Head of caudate nucleus (tissue), 42 donors: ENCODE measurements at regions not wholly inside any gene's neighbourhood (a gene's known extent, or its start where the extent isn't known, plus 50 kb on each side); places are given as distances from the start of the nearest gene placed in this dataset.

Experiments used
- DNase-seq, 42 donors: peaks; one replicate each; pipeline versions ENCODE4 v3.0.0 to v3.0.0-alpha.2; 2020 to 2021; ENCODE audit warnings: mixed read lengths in 7 of 42
- intact Hi-C: fragments of 100-400 bp; cut with DNase I; formaldehyde crosslinking; loops from one replicate; pipeline ENCODE4 v1.15.0; 2022

DNA sequence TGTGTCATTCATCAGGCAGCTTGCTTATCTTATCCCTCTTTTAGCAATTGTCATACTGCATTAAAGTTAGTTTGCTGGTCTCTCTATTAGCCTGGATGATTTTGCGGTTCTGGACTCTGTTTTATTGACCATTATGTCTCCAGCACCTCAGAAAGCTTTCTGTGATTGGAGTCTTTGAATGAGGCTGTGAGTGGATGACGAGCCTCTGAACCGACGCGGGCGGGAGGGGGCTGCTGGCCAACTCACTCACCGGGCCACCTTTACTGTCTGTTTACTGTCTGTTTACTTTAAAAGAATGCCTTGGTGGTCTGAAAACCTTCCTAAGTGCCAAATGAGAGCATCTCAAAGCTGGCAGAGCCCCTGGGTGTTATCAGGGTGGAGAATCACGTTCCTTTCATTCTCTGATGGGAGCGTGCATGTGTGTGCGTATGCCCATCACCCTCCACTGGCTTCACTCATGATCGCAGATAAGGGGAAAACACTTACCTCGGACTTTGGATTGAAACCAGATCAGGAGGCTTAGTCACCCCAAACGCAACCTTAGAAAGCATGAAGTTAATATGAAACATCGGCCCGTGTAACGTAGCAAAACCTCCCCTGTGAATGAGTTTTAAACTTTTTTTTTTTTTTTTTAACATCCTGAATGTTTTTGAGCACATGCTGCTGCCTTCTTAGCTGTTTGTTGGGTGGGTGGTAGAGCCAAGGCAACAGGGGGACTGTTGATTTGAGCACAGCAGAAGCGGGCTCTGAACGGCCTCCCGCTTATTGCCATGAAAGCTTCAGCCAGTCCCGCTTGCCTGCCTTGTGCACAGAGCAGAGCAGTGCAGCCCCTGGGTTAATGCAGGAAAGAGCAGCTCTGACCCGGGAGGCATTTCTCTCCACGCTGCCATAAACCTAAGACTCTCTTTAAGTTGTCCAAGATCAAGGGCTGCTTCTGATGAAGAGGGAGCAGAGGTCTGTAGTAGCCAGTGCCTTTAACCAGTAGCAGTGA is 173.6 kb downstream of the GADD45G start:
- DNase-seq = peak in 2 of 42 donors; percentile 1 to 10
- intact Hi-C loops = no loop called here

DNA sequence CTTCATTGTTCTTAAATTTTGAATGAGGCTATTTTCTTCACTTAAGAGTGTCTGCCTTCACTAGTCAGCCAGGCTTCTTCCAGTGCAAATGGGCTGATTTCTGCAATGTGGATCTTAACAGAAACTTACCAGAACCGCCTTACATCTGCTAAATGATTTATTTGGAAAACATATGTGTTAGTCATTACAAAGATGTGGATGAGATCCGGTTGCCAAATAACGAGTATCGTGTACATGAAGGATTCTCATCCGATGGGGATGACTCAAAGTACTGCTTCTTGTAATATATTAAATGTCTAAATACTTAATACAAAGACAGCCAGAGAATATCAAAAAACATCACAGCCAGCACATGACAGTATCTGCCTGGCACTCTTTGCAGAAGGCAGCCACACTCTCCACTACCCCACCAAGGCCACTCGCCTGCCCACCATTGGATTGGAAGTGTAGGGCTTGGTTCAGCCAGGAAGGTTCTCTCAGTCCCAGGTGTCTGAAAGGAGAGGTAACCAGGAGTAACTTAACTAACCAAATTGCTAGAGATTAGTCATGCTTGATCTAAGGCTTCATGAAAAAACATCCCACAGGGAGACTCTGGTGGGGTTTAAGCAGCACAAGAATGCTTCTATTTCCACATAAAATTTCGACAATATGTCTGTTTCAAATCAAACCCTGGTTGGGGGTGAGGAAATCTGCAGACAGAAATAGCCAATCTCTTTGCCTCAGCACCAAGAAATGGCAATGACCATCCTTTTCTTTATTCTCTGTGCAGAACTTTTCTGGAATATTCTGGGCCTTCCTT is 174.8 kb downstream of the GADD45G start:
- intact Hi-C loops = no loop called here
- DNase-seq = no peak

DNA sequence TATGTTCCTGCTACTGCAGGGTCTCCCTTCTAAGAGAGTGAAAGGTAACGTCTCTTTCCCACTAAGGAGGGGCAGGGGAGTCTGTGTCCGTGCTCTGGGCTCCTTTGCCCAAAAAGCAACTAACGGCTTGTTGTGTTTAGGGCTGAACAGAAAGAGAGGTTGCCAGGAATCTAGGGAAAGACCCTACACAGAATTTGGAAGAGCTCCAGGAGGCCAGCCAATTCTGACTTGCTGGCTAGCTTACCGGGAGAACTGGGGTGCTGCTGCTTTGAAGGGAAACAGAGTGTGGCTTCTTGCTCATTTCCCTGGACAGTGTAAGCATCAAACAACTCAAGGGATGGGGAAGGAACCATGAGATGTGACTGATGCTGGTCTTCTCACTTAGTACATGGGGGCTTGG is 176.1 kb downstream of the GADD45G start:
- intact Hi-C loops = no loop called here
- DNase-seq = no peak

DNA sequence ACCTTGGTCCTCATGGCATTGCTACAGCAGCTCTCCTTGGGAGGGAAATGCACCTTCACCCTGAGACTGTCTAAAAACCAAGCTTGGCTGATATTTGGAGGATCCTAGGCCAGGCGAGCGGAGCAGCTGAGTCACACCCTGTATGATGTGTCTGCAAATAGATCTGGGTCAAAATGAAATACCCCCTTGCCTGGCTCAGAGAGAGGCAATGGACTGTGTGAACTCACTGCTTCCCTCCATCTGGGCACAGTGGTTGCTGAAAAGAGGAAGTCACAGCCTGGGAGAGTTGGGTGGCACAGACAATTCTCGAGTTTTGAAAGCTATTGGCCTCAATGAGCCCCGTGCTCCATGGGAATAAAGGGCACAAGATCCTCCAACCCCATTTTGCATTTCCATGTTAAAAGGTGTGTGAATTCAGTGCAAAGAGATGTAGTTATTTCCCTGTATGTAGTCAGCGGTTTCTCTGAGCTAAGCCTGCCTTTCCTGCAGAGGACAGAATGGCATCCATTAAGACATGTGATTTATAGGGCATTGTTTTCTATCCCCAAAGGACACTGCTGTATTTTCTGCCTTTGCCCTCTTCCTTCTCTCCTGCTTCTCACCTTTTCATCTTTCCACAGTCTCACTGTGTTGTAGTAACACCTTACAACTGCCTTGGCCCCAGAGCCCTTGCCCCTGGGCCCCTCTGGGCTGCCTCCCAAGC is 177.2 kb downstream of the GADD45G start:
- peak in 9 of 42 donors; percentile 12 to 46 (median 23) for DNase-seq
- intact Hi-C loops = no loop called here

DNA sequence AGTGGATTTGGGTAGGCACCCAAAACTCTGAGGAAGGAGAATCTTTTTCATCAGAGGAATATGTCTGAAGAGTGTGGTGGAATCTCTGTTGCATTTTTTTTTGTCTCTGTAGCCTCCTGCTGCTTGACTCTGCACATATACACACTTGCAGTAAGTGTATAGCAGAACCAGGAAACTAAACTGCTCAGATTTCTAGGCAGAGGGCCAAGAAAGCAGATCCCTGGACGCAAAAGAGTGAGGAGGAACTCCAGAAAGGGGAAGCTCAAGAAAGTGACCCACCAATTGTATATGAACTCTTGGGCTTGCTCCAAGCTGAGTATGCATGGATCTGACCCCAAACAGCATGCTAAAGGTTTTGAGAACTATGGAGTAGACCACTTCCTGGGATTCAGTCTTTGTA is 181.8 kb downstream of the GADD45G start:
- intact Hi-C loops = no loop called here
- DNase-seq = peak in 10 of 42 donors; percentile 7 to 48 (median 27)

DNA sequence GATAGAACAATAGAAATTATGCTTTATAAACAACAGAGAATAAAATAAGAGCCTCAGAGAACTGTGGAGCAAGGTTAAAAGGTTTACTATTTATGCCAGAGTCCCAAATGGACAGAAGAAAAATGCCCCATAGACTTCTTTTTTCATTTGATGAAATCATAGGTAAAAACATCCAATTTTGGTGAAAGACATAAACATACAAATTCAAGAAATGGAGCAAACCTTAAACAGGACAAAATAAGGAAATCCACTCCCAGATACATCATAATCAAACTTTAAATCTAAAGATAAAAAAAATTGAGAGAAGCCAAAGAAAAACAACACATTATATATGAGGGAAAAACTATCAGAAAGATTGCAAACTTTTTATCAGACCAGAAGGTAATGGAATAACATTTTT is 182.8 kb downstream of the GADD45G start:
- intact Hi-C loops = no loop called here

DNA sequence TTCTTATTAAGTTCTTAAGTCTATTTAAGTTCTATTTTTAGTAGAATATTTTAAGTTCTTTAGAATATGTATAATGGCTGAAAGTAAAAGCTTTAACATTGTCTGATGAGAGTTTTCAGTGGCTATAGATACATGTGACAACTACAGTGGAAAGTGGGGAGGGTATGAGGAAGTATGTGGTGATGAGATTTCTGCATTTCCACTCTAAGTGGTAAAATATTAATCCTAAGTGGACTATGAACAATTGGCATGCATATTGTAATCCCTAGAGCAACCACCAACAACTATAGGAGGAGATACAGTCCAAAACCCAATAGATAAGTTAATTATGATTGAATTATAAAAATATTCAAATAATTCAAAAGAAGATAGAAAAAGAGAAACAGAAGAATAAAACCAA is 183.6 kb downstream of the GADD45G start:
- intact Hi-C loops = no loop called here

More for the DNA sequence above, 182.8 kb downstream of the GADD45G start:
- no peak for DNase-seq

DNA sequence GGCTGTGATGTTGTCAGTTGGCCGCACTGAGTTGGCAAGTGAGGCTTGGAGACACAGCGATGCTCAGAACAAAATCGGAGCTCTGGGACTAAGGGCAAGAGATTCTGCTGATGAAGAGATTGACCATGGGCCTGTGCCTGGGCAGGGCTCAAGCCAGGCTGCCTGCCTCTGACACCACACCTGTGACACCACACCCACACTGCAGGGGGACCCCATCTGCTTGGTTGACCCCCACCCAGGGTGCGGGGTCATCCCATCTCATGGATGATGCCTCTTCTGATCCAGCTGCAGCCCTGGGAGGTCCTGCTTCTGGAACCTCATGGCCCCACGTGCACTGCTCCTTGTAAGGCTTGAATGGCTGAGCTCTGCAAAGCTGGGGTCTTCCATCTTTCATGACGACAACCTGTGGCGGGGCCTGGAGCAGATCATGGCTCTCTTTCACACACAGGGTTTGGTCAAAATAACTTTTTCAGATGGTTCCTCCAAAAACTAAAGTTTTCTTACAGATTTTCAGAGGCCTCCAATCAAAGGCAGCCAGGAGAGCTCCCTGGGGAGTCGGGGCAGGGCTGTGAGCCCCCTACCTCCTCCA is 185.2 kb downstream of the GADD45G start:
- intact Hi-C loops = no loop called here

More for the DNA sequence above, 183.6 kb downstream of the GADD45G start:
- DNase-seq = no peak

DNA sequence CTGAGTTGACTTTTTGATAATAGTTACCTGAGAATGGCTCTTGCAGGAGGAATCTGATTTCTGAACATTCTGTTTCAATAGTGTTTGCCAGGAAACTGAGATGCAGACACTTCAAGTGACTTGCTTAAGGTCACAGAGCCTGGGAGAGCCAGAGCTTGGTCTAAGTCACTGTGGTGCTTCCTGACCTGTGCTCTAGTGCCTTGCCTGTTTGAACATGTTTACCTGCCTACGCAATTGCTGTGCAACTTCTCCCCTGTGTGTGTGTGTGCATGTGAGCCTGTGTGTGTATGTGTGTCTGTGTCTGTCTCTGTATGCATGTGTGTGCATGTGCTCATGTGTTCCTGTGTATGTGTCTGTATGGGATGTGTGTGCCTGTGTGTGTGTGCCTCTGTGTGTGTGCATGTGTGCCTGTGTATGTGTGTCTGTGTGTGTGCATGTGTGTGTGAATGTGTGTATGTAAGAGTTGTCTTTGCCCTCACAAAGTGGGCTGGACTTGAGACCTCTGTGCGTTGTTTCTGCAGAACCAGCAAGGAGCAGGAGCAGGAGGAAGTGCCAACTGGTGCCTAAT is 185.8 kb downstream of the GADD45G start:
- intact Hi-C loops = no loop called here
- peak in 3 of 42 donors; percentile 1 to 18 (median 3) for DNase-seq

More for the DNA sequence above, 185.2 kb downstream of the GADD45G start:
- DNase-seq = peak in 3 of 42 donors; percentile 8 to 27 (median 19)

DNA sequence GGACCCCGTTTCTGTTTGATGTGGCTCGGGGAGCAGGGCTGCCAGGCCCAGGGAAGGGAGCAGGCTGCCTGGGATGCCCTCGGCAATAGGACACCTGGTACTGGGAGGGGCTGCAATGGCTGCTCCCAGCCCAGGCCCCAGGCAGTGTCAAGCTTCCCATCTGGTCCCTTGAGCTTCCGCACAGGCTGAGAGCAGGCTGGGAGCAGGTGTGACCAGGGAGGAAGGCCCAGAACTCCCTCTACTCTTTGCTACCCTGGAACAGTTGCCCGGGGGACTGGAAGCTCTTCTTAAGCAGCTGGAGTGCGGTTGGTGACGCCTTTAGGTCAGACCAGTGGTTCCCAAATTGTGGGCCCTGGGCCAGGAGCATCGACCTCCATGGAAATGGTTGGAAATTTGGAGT is 186.9 kb downstream of the GADD45G start:
- intact Hi-C loops = no loop called here
- peak in 4 of 42 donors; percentile 12 to 30 (median 22) for DNase-seq

DNA sequence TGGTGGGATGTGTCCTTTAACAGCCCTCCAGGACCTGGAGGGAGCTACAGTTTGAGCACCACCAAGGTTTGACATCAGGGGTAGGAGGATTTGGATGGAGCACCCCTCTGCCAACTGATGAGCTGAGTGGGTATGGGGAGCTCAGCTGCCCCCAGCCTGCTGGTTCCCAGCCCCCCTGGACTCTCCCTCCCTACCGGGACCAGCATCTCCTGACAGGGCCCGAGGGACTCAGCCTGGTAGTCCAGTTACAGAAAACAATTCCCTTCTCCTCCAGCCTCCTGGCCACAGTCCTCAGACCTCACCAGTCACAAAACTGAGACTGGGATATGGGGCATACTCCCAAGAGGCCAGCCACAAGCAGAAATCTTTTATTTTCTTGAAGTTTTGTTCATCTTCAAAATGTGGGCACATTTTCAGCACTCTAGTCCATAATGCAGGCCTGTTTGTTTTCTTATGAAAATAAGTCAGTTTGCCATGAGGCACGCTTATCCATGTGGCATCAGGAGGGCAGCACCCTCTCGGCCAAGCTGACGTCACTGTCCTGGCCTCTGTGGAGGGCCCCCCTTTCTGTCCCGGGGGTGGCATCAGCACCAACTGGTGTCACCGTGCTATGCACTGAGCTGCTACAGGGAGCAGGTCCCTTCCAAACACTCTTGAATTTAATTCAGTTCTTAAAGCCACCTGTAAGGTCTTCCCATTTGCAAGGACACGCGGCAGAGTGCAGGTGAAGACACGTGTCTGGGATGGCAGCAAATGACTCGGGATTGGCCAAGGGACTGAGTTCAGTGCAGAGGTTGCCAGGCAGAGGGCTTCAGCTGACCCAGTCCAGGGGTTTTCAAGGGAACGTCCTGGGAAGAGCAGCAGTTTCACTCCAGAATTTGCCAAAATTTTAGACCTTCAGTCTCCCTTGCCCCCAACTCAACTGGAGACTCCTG is 187.6 kb downstream of the GADD45G start:
- DNase-seq = peak in 1 of 42 donors; percentile 9
- intact Hi-C loops = no loop called here

DNA sequence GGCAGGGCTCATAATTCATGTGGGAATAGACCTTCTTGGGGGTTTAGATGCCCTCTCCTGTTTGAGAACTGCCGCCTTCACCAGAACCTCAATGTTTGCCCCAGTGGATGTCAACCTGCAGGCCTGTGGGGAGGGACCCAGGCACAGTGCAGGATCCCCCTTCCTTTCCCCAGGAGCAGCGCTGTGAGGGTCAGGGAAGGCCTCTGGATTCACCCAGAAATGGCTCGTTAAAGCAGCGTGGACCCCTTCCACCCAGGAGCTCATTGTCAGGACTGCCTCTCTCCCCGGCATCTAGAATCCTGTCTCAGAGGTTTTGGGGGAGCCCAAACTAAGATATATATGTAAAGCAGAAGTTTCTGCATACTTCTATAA is 188.3 kb downstream of the GADD45G start:
- no peak for DNase-seq
- intact Hi-C loops = no loop called here

DNA sequence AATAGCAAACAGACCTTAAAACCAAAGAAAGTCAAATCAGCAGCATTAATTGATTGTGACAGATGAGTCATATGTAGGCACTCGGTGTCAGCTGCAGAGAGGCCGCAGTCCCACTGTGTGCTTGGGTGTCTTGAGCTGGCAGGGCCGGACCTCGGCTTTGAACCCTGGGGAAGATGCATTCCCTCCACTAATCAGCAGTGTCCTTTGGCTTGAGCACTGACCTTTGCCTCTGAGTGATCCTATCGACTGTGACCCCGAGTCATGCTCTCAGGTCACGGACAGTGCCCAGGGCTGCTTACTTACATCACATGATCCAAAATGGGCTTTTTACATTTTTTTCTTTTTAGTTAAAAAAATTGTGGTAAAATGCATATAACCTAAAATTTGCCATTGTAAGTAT is 188.7 kb downstream of the GADD45G start:
- DNase-seq = no peak
- intact Hi-C loops = no loop called here

DNA sequence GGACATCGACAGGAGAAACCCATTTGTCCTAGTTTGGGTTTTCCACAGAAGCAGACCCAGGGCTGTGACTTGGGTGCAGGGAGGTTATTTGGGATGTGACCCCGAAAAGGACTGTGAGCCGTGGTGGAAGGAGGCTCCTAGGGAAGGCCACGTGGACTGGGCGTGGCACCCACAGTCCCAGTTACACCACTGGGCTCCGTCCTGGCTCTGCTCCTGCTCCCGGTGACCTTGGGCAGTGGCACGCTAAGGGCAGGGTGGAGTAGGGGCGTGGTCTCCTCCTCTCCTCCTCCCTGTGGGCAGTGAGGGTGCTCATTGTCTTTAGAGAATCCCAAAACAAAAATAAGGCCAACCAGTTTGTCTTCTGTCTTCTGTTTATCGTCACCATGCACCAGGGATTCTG is 190.1 kb downstream of the GADD45G start:
- intact Hi-C loops = no loop called here
- peak in 3 of 42 donors; percentile 9 to 24 (median 22) for DNase-seq

DNA sequence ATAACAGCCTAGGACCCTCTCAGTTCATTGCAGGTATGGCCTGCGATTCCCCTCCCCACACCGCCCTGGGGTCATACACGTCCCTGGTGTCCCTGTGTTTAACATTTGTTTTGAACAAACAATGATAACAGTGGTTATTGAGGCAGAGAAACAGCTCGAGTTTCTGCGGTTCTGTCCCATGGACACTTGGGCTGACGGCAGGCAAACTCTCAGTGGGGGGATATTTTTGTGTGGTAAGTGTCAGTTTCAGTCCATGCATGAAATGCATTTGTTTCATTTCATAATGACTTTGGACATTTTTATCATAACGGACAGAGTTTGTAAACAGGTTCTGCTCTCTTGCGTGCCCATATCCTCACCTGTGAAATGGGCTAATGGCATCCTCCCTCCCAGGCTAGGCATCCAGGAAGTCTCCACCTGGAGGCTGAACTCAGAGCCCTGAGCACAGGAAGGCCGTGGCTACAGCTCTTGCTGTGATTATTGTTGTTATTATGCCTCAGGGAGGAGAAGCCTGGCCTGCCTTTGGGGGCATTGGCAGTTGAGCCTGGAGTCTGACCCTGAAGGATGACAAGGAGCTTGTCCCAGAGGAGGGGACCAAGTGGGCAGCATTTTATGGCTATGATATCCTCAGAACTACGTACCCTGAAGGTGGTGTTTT is 190.9 kb downstream of the GADD45G start:
- peak in 3 of 42 donors; percentile 1 to 4 (median 3) for DNase-seq
- intact Hi-C loops = no loop called here

DNA sequence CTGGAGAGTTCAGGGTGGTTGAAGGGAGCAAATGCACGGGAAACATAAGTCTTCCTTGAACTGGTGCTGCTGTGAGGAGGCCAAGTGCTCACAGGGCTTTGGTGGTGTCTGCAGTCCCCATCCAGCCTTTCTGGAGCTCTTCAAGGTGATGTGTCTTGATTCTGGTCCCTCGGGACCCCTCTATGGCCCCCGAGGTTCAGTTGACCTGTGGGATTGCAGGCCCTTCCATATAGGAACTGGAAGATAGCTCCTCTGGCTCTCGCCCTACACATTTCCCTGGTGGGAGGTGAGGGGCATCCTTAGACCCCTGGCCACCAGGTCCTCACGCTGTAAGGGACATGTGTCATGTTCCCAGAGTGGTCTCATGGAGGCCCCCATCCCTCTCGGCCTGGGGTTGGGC is 191.8 kb downstream of the GADD45G start:
- intact Hi-C loops = no loop called here

DNA sequence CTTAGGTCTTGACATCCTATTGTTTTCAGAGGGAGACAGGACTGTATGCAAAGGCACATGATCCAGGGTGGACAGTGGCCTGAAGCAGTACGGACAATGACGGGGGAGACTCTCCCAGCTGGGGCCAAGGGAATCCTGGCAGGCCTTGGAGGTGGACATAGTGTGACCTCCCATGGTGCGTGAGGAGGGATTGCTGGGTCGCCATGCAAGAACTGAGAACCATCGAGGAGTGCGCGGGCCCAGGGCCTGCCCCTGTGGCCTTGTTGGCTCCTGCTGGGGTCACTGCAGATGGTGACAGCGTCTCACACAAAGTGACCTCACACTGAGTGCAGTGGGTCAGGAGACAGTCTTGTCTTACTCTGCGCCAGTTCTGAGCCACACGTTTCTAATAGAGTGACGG is 192.4 kb downstream of the GADD45G start:
- DNase-seq = peak in 2 of 42 donors; percentile 12 to 34
- intact Hi-C loops = no loop called here

More for the DNA sequence above, 191.8 kb downstream of the GADD45G start:
- peak in 3 of 42 donors; percentile 8 to 26 (median 26) for DNase-seq
